KMS-11 (cell line): ENCODE measurements at regions not wholly inside any gene's neighbourhood (a gene's known extent, or its start where the extent isn't known, plus 50 kb on each side); places are given as distances from the start of the nearest gene placed in this dataset.
"Not testable (repeated sequence)": the region's sequence is repeated elsewhere in the genome, so short reads cannot be mapped to it uniquely, and the experiment has no call there.

Experiments used
- H2AFZ ChIP-seq: fragments of 200-600 bp; sonication (generic); 2 replicates; pipeline ENCODE4 v1.6.1; 2016; ENCODE audit warnings: antibody characterized with exemption, mixed run types, low read depth
- H3K27ac ChIP-seq: fragments of 200-600 bp; sonication (generic); 2 replicates; pipeline ENCODE4 v1.6.1; 2016; ENCODE audit warnings: mild to moderate bottlenecking, mixed run types
- H3K27me3 ChIP-seq: fragments of 200-600 bp; sonication (generic); 2 replicates; pipeline ENCODE4 v1.6.1; 2017; ENCODE audit warnings: mild to moderate bottlenecking, low read depth, mixed run types, moderate library complexity; ENCODE audit not compliant: insufficient read depth
- H3K36me3 ChIP-seq: fragments of 200-600 bp; sonication (generic); 2 replicates; pipeline ENCODE4 v1.6.1; 2017; ENCODE audit warnings: mild to moderate bottlenecking, mixed run types; ENCODE audit not compliant: insufficient read depth
- H3K4me1 ChIP-seq: fragments of 200-600 bp; sonication (generic); 2 replicates; pipeline ENCODE4 v1.6.1; 2016; ENCODE audit warnings: mild to moderate bottlenecking, low read depth, mixed run types; ENCODE audit not compliant: poor library complexity, severe bottlenecking
- H3K4me2 ChIP-seq: fragments of 200-600 bp; sonication (generic); 2 replicates; pipeline ENCODE4 v1.7.0; 2016; ENCODE audit warnings: mild to moderate bottlenecking, mixed run types
- H3K4me3 ChIP-seq: fragments of 200-600 bp; sonication (generic); IDR thresholded peaks from 2 replicates; pipeline ENCODE4 v1.6.1; 2017; ENCODE audit warnings: low read depth, low read length, mixed read lengths; ENCODE audit not compliant: insufficient read depth
- H3K79me2 ChIP-seq: fragments of 200-600 bp; sonication (generic); 2 replicates; pipeline ENCODE4 v1.6.1; 2016; ENCODE audit warnings: low read depth, mixed run types; ENCODE audit not compliant: insufficient read depth
- H3K9ac ChIP-seq: fragments of 200-600 bp; sonication (generic); 2 replicates; pipeline ENCODE4 v1.6.1; 2016; ENCODE audit warnings: mild to moderate bottlenecking, mixed run types
- H4K20me1 ChIP-seq: fragments of 200-600 bp; sonication (generic); 2 replicates; pipeline ENCODE4 v1.6.1; 2016; ENCODE audit warnings: mild to moderate bottlenecking, mixed run types; ENCODE audit not compliant: insufficient read depth
- TF ChIP-seq, protein P1 (sequence below): fragments of 200-600 bp; sonication (generic); conservative IDR thresholded peaks from 2 replicates; pipeline ENCODE4 v1.6.1; 2017; ENCODE audit warnings: low read depth, mild to moderate bottlenecking, antibody characterized with exemption, low read length, moderate library complexity, mixed read lengths

DNA sequence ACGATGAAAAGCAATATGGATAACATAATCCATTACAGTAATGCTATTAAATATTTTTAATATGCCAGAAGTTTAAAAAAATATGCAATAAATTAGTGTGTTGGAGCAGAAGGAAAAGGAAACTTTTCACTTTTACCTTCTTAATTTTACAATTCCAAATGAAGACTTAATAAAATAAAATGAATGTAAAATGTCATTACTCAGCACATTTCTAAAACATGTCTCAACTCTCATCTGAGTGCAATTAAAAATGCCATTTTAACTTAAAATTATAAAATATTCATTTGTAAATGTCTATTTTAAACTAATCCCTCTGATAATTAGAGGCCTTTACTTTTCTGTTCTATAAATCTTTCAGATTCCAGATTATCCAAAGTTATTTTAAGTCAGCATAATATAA is 733.4 kb downstream of the DNAH5 start:
- Histone ChIP-seq H2AFZ (no peak overlapping the region), H3K27me3 (no peaks in the 10 kb centered on the region), H3K79me2 (no peaks in the 10 kb centered on the region), H3K9ac (no peak overlapping the region), H3K4me3 (no peak overlapping the region), H3K27ac (no peak overlapping the region), H4K20me1 (no peaks in the 10 kb centered on the region), H3K4me1 (no peaks in the 10 kb centered on the region), H3K4me2 (no peak overlapping the region), H3K36me3 (no peaks in the 10 kb centered on the region)
- TF ChIP-seq, protein P1, sequence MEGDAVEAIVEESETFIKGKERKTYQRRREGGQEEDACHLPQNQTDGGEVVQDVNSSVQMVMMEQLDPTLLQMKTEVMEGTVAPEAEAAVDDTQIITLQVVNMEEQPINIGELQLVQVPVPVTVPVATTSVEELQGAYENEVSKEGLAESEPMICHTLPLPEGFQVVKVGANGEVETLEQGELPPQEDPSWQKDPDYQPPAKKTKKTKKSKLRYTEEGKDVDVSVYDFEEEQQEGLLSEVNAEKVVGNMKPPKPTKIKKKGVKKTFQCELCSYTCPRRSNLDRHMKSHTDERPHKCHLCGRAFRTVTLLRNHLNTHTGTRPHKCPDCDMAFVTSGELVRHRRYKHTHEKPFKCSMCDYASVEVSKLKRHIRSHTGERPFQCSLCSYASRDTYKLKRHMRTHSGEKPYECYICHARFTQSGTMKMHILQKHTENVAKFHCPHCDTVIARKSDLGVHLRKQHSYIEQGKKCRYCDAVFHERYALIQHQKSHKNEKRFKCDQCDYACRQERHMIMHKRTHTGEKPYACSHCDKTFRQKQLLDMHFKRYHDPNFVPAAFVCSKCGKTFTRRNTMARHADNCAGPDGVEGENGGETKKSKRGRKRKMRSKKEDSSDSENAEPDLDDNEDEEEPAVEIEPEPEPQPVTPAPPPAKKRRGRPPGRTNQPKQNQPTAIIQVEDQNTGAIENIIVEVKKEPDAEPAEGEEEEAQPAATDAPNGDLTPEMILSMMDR: no peak

GRCh38 chr5:13207112-13207511 is 737.4 kb downstream of the DNAH5 start:
- no peak overlapping the region for H3K4me2 ChIP-seq
- H3K9ac ChIP-seq: no peak overlapping the region
- H3K36me3 ChIP-seq: no peaks in the 10 kb centered on the region
- H3K4me3 ChIP-seq: no peak overlapping the region
- no peak overlapping the region for H2AFZ ChIP-seq
- TF ChIP-seq, protein P1: no peak
- H3K4me1 ChIP-seq: no peaks in the 10 kb centered on the region
- H3K79me2 ChIP-seq: no peaks in the 10 kb centered on the region
- no peaks in the 10 kb centered on the region for H3K27me3 ChIP-seq
- H4K20me1 ChIP-seq: no peaks in the 10 kb centered on the region
- H3K27ac ChIP-seq: no peak overlapping the region

DNA sequence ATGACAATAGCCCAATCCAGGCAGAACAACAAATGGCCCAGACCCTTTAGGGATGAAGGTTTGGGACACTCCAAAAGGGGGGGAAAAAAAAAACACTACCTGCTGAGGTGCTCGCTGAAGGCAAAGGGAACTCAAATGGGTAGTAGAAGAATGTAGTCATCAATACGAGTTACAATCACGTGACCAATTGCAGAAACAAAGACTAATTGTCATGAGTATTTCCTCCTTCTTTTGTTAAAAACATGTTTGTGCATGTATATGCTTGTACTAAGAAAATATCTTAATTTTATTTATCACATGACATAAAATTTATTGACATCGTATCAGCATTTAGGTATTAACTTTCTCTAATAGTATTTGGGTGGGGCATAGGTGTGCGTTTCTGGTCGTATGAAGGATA is 743.5 kb downstream of the DNAH5 start:
- Histone ChIP-seq H3K4me1 (no peaks in the 10 kb centered on the region), H3K4me3 (no peak overlapping the region), H4K20me1 (no peaks in the 10 kb centered on the region), H3K36me3 (no peaks in the 10 kb centered on the region), H3K27me3 (no peaks in the 10 kb centered on the region), H3K79me2 (no peaks in the 10 kb centered on the region), H3K9ac (no peak overlapping the region), H2AFZ (no peak overlapping the region), H3K27ac (no peak overlapping the region), H3K4me2 (no peak overlapping the region)
- TF ChIP-seq, protein P1: no peak

- H3K27ac ChIP-seq, H2AFZ ChIP-seq, H3K4me3 ChIP-seq, H3K4me1 ChIP-seq, H4K20me1 ChIP-seq, H3K27me3 ChIP-seq, H3K4me2 ChIP-seq, H3K36me3 ChIP-seq, H3K9ac ChIP-seq, H3K79me2 ChIP-seq: not testable (repeated sequence)
These were observed 746.3 kb downstream of the DNAH5 start for GRCh38 chr5:13198226-13198625.

- H3K4me3 ChIP-seq: no peak overlapping the region
- no peak overlapping the region for H3K4me2 ChIP-seq
- TF ChIP-seq, protein P1: no peak
- H3K4me1 ChIP-seq: no peaks in the 10 kb centered on the region
- no peak overlapping the region for H3K9ac ChIP-seq
- no peak overlapping the region for H2AFZ ChIP-seq
- no peaks in the 10 kb centered on the region for H3K36me3 ChIP-seq
- H4K20me1 ChIP-seq: no peaks in the 10 kb centered on the region
- no peaks in the 10 kb centered on the region for H3K27me3 ChIP-seq
- H3K27ac ChIP-seq: no peak overlapping the region
- no peaks in the 10 kb centered on the region for H3K79me2 ChIP-seq
These were observed 755.0 kb downstream of the DNAH5 start for GRCh38 chr5:13189532-13189931.
